ENCODE measurements at regions not wholly inside any gene's neighbourhood (a gene's known extent, or its start where the extent isn't known, plus 50 kb on each side); places are given as distances from the start of the nearest gene placed in this dataset.

DNA sequence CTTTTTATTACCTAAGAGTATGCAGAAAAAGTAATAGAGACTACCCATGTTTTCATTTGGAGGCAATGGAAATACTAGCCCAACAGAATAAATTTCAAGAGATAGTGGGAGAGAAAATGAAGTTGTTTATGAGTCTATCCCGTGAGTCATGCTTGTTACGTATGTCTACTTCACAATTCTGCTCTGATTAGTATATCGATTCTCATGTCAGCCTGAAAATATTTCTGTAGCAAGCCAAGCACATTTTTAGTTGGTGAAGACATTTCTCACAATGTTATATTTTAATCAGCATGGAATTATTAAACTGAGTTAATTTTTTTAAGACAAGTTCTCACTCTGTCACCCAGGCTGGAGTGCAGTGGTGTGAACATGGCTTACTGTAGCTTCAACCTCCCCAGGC lies 346.1 kb downstream of the RPRM start:
- no peaks in the 10 kb centered on the region for H3K9me3 Mint-ChIP-seq
- DNase-seq (ENCODE audit: extremely low spot score, unreplicated experiment), result no peak
- no peaks in the 10 kb centered on the region for H3K36me3 Mint-ChIP-seq
- TF ChIP-seq, protein P1, sequence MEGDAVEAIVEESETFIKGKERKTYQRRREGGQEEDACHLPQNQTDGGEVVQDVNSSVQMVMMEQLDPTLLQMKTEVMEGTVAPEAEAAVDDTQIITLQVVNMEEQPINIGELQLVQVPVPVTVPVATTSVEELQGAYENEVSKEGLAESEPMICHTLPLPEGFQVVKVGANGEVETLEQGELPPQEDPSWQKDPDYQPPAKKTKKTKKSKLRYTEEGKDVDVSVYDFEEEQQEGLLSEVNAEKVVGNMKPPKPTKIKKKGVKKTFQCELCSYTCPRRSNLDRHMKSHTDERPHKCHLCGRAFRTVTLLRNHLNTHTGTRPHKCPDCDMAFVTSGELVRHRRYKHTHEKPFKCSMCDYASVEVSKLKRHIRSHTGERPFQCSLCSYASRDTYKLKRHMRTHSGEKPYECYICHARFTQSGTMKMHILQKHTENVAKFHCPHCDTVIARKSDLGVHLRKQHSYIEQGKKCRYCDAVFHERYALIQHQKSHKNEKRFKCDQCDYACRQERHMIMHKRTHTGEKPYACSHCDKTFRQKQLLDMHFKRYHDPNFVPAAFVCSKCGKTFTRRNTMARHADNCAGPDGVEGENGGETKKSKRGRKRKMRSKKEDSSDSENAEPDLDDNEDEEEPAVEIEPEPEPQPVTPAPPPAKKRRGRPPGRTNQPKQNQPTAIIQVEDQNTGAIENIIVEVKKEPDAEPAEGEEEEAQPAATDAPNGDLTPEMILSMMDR (conservative IDR thresholded peaks at IDR 0.05), result no peak
- no peaks in the 10 kb centered on the region for H3K4me1 Mint-ChIP-seq (ENCODE audit: unreplicated experiment)
- H3K27ac Mint-ChIP-seq, result no peak overlapping the region
- no peaks in the 10 kb centered on the region for H3K27me3 Mint-ChIP-seq
- no peak overlapping the region for H3K4me3 Mint-ChIP-seq

DNA sequence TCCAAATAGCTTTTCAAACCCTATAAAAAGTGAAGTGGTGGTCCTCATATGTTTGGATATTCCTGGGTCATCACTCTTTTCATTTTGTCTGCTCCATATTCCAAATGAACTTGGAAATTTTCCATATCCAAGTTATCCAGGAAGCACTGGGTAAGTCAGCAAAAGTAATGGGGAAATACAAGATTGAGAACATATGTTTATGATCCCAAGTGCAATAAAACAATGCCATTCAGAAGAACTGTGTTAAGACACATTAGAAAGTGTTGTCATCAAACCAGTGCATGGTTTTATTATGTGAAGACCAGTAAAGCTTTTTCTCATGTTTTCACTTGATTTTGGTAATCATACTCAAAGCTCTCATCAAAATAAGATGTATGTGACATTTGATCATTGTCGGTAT lies 363.4 kb downstream of the RPRM start:
- no peak for DNase-seq (ENCODE audit: extremely low spot score, unreplicated experiment)
- H3K9me3 Mint-ChIP-seq, result no peaks in the 10 kb centered on the region
- H3K36me3 Mint-ChIP-seq, result no peaks in the 10 kb centered on the region
- H3K27me3 Mint-ChIP-seq, result no peaks in the 10 kb centered on the region
- TF ChIP-seq, protein P1 (conservative IDR thresholded peaks at IDR 0.05), result no peak
- H3K27ac Mint-ChIP-seq, result no peak overlapping the region
- H3K4me1 Mint-ChIP-seq (ENCODE audit: unreplicated experiment), result no peaks in the 10 kb centered on the region
- no peak overlapping the region for H3K4me3 Mint-ChIP-seq

DNA sequence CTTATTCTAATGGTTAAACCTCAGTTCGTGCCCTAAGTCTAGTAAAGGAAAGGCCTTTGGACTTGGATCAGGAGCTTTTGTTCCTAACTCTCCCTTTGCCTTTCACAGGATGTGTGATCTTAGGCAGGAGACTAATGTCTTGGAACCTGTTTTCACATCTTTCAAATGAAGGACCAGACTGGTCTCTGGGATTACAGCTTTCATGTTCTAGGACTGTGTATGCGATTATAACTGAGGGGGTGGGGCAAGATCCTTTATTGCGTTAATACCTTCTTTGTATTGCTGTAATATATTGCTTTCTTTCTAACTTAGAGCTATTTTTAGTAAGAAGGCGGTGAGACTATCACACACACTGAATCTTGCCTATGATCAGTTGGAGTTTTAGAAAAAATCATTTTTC lies 368.1 kb downstream of the RPRM start:
- Mint-ChIP-seq H3K36me3 (no peaks in the 10 kb centered on the region), H3K9me3 (no peaks in the 10 kb centered on the region), H3K27ac (no peak overlapping the region), H3K4me3 (no peak overlapping the region), H3K4me1 (ENCODE audit: unreplicated experiment) (no peaks in the 10 kb centered on the region), H3K27me3 (no peaks in the 10 kb centered on the region)
- DNase-seq (ENCODE audit: extremely low spot score, unreplicated experiment), result no peak
- TF ChIP-seq, protein P1 (conservative IDR thresholded peaks at IDR 0.05), result no peak

DNA sequence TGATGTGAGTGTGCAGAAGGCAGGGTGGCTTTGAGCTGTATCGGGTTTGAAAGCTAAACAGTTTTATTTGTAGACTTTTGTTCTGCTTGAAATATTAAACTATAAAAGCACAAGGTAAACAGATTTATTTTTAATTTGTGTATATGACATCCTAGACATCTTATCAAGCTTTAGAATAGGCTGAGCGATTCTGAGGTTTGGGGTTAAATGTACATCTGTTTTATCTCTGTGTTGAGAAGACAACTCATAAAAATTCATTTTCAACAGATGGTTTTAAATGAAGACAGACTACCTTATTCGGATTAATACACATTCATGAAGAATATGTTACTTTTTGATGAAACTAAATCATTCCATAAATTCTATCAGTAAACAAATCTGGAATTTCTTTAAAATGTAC lies 368.8 kb downstream of the RPRM start:
- H3K9me3 Mint-ChIP-seq, result no peaks in the 10 kb centered on the region
- H3K36me3 Mint-ChIP-seq, result no peaks in the 10 kb centered on the region
- H3K4me3 Mint-ChIP-seq, result no peak overlapping the region
- H3K27ac Mint-ChIP-seq, result no peak overlapping the region
- H3K4me1 Mint-ChIP-seq (ENCODE audit: unreplicated experiment), result no peaks in the 10 kb centered on the region
- H3K27me3 Mint-ChIP-seq, result no peaks in the 10 kb centered on the region
- no peak for DNase-seq (ENCODE audit: extremely low spot score, unreplicated experiment)
- TF ChIP-seq, protein P1 (conservative IDR thresholded peaks at IDR 0.05), result no peak

DNA sequence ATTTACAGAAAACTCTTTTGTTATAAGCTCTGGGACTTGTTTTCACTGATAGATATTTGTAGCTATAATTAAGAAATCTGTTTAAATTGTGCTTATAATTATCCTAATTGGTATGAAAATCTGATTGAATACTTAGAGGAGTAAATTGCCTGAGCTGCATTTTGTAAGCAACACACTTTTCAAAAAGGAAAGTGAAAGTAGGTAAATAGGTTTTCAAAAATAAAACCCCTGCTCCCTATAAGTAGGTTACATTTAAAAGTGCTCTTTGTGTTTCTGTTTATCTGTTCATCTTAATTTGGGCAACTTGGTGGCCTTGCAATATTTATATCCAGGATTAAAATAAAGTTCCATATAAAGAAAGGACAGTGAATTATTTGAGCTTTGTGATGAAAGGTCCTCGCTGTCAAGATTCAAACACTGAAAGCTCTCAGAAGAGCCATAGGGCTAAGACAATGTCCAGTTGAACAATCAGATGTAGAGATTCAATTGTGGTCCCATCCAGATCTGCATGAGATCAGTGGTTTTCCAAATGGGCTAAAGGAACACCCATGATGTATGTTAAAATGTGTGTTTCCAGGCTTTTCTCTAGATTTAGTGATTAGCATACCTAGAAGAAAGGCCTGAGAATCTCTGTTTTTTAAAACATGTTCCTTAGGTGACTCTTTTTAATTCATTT lies 371.6 kb downstream of the RPRM start:
- Mint-ChIP-seq H3K9me3 (no peaks in the 10 kb centered on the region), H3K4me1 (ENCODE audit: unreplicated experiment) (no peaks in the 10 kb centered on the region), H3K27ac (no peak overlapping the region), H3K4me3 (no peak overlapping the region), H3K36me3 (no peaks in the 10 kb centered on the region), H3K27me3 (no peaks in the 10 kb centered on the region)
- TF ChIP-seq, protein P1 (conservative IDR thresholded peaks at IDR 0.05), result no peak
- DNase-seq (ENCODE audit: extremely low spot score, unreplicated experiment), result no peak

Data from type B pancreatic cell (in vitro differentiated cells).